ENCODE measurements at regions not wholly inside any gene's neighbourhood (a gene's known extent, or its start where the extent isn't known, plus 50 kb on each side); places are given as distances from the start of the nearest gene placed in this dataset.
A peak's percentile ranks its signal among the peaks of the same experiment; 100 is the strongest.
"Not testable (repeated sequence)": the region's sequence is repeated elsewhere in the genome, so short reads cannot be mapped to it uniquely, and the experiment has no call there.

GRCh38 chr2:118747637-118748036 is 99.8 kb downstream of the EN1 start:
- CTCF ChIA-PET, result no interaction called here

GRCh38 chr2:118747066-118747465 is 100.4 kb downstream of the EN1 start:
- no peak overlapping the region for H3K27ac ChIP-seq
- CTCF ChIA-PET, result interaction anchor here (0.6 kb wide), 1 partner anchor 167 kb away, joined by 4 read pairs; no protein-coding TSS in a partner anchor
- no peak for DNase-seq (ENCODE audit: low spot score)
- TF ChIP-seq CTCF (conservative IDR thresholded peaks at IDR 0.05; ENCODE audit: low read depth), result no peak
- POLR2A ChIA-PET (ENCODE audit: low non-redundant PET), result no interaction called here

More at GRCh38 chr2:118747637-118748036, 99.8 kb downstream of the EN1 start:
- POLR2A ChIA-PET (ENCODE audit: low non-redundant PET), result no interaction called here
- no peak for TF ChIP-seq CTCF (conservative IDR thresholded peaks at IDR 0.05; ENCODE audit: low read depth)
- no peak overlapping the region for H3K27ac ChIP-seq
- DNase-seq (ENCODE audit: low spot score), result no peak

GRCh38 chr2:118744682-118745181 is 102.7 kb downstream of the EN1 start:
- DNase-seq (ENCODE audit: low spot score); H3K27ac ChIP-seq; POLR2A ChIA-PET (ENCODE audit: low non-redundant PET); CTCF ChIA-PET: not testable (repeated sequence)

GRCh38 chr2:118738524-118739308 is 108.7 kb downstream of the EN1 start:
- TF ChIP-seq CTCF (conservative IDR thresholded peaks at IDR 0.05; ENCODE audit: low read depth), result no peak
- POLR2A ChIA-PET (ENCODE audit: low non-redundant PET), result no interaction called here
- DNase-seq (ENCODE audit: low spot score), result peak; percentile 89
- CTCF ChIA-PET, result no interaction called here
- H3K27ac ChIP-seq, result peak overlapping the region; percentile 94

- ChIA-PET CTCF (interaction anchor here (0.9 kb wide), 1 partner anchor 11 kb away, joined by 3 read pairs; no protein-coding TSS in a partner anchor), POLR2A (ENCODE audit: low non-redundant PET) (no interaction called here)
- TF ChIP-seq CTCF (conservative IDR thresholded peaks at IDR 0.05; ENCODE audit: low read depth), result no peak
- H3K27ac ChIP-seq, result no peak overlapping the region
- no peak for DNase-seq (ENCODE audit: low spot score)
These were observed 109.3 kb downstream of the EN1 start for GRCh38 chr2:118738106-118738505.

- CTCF ChIA-PET, result interaction anchor here (0.6 to 0.9 kb wide), 3 partner anchors 10 to 128 kb away, joined by 3 read pairs; no protein-coding TSS in a partner anchor
- no peak for DNase-seq (ENCODE audit: low spot score)
These were observed 109.8 kb downstream of the EN1 start for GRCh38 chr2:118737684-118738083.

More at GRCh38 chr2:118737684-118738083, 109.8 kb downstream of the EN1 start:
- TF ChIP-seq CTCF (conservative IDR thresholded peaks at IDR 0.05; ENCODE audit: low read depth), result no peak
- POLR2A ChIA-PET (ENCODE audit: low non-redundant PET), result no interaction called here
- no peak overlapping the region for H3K27ac ChIP-seq

Data from RWPE1 (cell line).